Bronchial epithelial cell (primary cell): ENCODE measurements at regions not wholly inside any gene's neighbourhood (a gene's known extent, or its start where the extent isn't known, plus 50 kb on each side); places are given as distances from the start of the nearest gene placed in this dataset.

Experiments used
- DNase-seq: peaks from one replicate; pipeline ENCODE4 v3.0.0-alpha.2; 2010; ENCODE audit warnings: low read depth
- FAIRE-seq: peaks from 2 replicates; lab custom pipeline; 2011; peaks lifted over from hg19 to GRCh38; lab: Jason Lieb, UNC
- H3K27me3 ChIP-seq: 2 replicates; pipeline ENCODE4 v1.5.1; 2011; ENCODE audit warnings: low read length; ENCODE audit not compliant: control insufficient read depth, insufficient read depth
- H3K36me3 ChIP-seq: 2 replicates; pipeline ENCODE4 v1.5.1; 2011; ENCODE audit warnings: low read length; ENCODE audit not compliant: control insufficient read depth, insufficient read depth
- H3K4me3 ChIP-seq: 2 replicates; pipeline ENCODE4 v1.5.1; 2011; ENCODE audit warnings: mild to moderate bottlenecking, low read depth, low read length, control low read depth
- TF ChIP-seq, protein P1 (sequence below): IDR thresholded peaks from 2 replicates; pipeline ENCODE4 v1.5.1; 2011; ENCODE audit warnings: mild to moderate bottlenecking, moderate library complexity, low read length, control low read depth, inconsistent platforms; ENCODE audit not compliant: insufficient read depth, severe bottlenecking

DNA sequence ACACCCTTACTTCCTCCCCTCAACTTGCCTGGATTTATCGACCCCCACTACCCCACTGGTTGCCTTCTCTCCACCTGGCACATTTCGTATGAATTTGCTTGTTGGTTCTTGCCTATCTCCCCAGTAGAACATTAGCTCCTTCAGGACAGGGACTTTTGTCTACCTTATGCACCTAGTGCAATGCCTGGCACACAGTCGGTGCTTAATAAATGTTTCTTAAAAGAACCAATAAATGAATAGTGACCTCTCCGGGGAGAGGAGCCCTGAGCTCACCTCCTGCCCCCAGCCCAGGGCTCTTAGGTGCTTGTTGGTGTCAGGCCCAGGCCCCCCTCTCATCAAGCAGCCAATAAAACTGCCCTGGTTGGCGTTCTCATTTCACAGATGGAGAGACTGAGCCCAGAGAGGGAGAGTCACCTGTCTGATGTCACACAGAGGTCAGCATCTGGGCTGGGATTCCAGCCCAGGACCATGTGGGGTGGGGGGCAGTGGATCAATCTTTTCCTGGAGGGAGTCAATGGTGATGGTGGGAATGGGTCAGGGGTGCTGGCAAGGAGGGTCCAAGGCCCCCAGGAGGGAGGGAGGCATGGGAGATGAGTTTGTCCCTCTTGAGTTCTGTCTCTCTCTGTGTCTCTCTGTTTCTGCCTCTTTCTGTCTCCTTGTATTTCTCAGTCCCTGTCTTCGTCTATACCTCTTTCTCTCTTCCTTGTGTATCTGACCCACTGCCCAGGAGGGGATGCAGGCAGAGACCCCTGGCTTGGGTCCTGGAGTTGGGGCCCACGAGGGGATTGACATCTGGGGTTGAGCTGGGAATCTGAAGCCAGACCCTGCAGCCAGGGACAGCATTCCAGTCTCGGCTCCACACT is 89.6 kb downstream of the CEBPB start:
- TF ChIP-seq, protein P1, sequence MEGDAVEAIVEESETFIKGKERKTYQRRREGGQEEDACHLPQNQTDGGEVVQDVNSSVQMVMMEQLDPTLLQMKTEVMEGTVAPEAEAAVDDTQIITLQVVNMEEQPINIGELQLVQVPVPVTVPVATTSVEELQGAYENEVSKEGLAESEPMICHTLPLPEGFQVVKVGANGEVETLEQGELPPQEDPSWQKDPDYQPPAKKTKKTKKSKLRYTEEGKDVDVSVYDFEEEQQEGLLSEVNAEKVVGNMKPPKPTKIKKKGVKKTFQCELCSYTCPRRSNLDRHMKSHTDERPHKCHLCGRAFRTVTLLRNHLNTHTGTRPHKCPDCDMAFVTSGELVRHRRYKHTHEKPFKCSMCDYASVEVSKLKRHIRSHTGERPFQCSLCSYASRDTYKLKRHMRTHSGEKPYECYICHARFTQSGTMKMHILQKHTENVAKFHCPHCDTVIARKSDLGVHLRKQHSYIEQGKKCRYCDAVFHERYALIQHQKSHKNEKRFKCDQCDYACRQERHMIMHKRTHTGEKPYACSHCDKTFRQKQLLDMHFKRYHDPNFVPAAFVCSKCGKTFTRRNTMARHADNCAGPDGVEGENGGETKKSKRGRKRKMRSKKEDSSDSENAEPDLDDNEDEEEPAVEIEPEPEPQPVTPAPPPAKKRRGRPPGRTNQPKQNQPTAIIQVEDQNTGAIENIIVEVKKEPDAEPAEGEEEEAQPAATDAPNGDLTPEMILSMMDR, result no peak
- FAIRE-seq, result no peak
- Histone ChIP-seq H3K27me3 (no peaks in the 10 kb centered on the region), H3K4me3 (no peak overlapping the region), H3K36me3 (no peaks in the 10 kb centered on the region)
- DNase-seq, result no peak

DNA sequence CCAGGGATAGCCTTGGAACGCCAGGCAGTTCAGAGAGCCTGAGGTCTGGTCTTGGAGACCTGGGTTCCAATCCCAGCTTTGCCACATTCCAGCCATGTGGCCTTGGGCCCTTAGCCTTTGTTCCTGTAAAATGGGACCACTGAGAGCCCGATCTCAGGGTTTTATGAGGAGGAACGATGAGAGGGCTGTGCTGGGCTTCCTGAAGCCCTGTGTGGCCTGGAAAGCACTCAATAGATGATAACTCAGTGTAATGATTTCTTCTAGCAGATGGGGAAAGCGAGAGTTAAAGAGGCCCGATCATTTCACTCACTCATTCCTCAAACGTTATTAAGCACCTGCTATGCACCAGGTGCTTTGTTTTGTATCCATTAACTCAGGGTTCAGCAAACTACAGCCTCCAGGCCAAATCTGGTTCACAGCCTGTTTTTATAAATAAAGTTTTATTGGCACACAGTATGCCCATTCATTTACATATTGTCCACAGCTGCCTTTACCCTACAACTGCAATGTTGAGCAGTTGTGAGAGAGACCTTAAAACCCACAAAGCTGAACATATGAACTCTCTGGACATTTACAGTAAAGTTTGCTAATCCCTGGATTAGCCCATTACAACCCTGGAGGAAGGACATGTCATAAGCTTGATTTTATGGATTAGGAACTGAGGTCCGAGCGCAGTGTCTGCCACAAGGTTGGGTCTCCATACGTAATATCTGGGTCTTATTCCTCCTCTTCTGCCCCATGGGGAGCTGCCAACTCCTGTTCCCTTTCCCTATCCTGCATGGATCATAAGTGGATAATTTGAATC is 90.4 kb downstream of the CEBPB start:
- H3K36me3 ChIP-seq, result no peaks in the 10 kb centered on the region
- DNase-seq (no peak), FAIRE-seq (no peak)
- TF ChIP-seq, protein P1, result no peak
- no peaks in the 10 kb centered on the region for H3K27me3 ChIP-seq
- no peak overlapping the region for H3K4me3 ChIP-seq

DNA sequence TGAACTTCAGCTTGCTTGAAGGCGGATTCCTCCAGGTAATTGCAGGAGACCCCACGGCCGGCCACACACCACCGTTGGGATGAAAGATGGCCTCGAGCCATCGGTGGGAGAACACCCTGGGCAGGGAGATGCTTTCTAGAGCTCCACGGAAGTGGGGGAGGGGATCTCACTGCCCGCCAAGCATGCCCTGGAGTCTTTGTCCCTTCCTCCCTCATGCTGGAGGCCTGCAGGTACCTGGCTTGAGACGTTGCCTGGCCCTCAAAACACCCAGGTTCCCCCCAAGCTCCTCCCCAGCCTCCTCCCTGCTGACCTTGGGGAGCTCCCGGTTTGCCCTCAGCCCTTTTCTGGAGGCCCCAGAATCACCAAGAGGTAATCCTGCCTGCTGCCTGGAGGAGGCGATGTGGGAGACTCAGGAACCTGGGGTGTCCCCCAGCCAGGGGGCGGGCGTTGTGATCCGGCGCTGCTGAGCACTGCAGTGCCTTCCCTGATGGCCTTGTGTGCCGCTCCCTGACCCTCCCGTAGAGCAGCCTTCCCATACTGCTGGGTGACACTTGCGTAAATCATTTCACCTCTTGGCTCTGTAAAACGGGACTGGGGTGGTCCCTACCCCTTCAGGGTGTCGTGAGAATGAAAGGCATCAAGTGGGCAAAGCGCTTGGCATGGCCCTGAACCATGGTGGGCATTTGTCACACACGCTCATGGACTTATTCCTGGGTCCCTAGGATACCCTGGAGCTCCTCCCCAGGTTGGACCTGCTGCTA is 91.4 kb downstream of the CEBPB start:
- no peak overlapping the region for H3K4me3 ChIP-seq
- TF ChIP-seq, protein P1, result no peak
- no peaks in the 10 kb centered on the region for H3K27me3 ChIP-seq
- H3K36me3 ChIP-seq, result no peaks in the 10 kb centered on the region
- FAIRE-seq, result no peak
- no peak for DNase-seq

DNA sequence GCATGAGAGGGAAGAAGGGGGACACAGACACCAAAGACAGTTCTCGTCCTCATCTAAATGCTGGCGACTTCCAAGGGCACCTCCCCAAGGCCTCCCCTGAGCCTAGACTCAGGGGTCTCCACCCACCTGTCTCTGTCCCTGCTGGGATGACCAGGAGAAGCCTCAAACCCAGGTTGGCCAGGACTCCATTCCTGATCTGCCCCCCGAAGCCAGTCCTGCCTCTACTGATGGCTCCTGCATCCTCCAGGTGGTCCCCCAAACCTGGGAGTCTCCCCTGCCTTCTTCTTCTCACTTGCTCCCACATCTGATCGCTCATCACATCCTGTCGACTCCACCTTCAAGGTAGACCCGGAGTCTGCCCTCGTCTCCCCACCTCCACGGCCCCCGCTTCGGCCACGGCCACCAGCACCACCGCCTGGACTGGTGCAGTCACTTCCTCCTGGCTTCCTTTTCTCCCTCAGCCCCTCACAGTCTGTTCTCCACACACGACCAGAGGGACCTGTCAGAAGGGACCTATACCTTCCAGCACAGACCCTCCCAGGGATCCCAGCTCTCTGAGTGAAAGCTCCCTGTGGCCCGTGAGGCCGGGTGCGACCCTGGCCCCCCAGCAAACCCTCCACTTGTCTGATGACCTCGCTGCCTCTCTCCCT is 92.1 kb downstream of the CEBPB start:
- FAIRE-seq, result no peak
- H3K4me3 ChIP-seq, result no peak overlapping the region

DNA sequence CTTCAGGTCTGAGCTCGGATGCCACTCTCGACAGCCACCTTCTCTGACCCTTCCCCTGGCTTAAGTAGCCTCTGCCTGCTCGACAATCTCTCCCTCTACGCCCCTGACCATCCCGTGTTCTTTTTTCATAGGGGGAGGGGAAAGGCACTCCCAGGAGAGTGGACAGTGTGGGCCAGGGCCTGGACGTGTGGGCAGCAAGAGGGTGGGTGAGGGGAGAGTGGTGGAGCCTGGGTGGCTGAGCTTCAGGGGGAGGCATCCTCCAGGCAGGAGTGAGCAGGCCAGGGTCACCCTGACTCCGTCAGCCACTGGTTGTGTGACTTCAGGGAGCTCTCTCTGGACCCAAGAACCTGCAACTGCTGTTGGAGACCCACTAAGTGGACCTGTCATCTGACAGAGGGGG is 92.7 kb downstream of the CEBPB start:
- TF ChIP-seq, protein P1, result no peak
- no peaks in the 10 kb centered on the region for H3K36me3 ChIP-seq
- H3K27me3 ChIP-seq, result no peaks in the 10 kb centered on the region
- FAIRE-seq, result no peak
- DNase-seq, result no peak
- no peak overlapping the region for H3K4me3 ChIP-seq

More for the DNA sequence above, 92.1 kb downstream of the CEBPB start:
- no peaks in the 10 kb centered on the region for H3K36me3 ChIP-seq
- H3K27me3 ChIP-seq, result no peaks in the 10 kb centered on the region
- TF ChIP-seq, protein P1, result no peak
- DNase-seq, result no peak
